HepG2 (cell line): ENCODE measurements at regions not wholly inside any gene's neighbourhood (a gene's known extent, or its start where the extent isn't known, plus 50 kb on each side); places are given as distances from the start of the nearest gene placed in this dataset.

Source experiments
- ATAC-seq: fragments of 200-7000 bp; cut with Tn5 transposase; 3 replicates; pipeline ENCODE4 v1.9.1; 2020; ENCODE audit warnings: mild to moderate bottlenecking, moderate library complexity
- BruUV-seq: library from RNA; stranded (reverse); fragments of 400-500 nt; replicated peaks from 2 replicates; lab custom pipeline; 2021; lab: Mats Ljungman, UMichigan
- CTCF ChIA-PET: fragments of 300-600 bp; formaldehyde crosslinking; extraction: SDS; loops from one replicate; lab custom pipeline; 2021; ENCODE audit warnings: low total read pairs, inconsistent platforms, low intra/inter-chr PET ratio; lab: Yijun Ruan, JAX
- POLR2A ChIA-PET: fragments of 350-600 bp; sonication (Branson Sonifier 250); formaldehyde crosslinking; loops from one replicate; lab custom pipeline; 2020; ENCODE audit warnings: antibody characterized with exemption, inconsistent platforms; lab: Yijun Ruan, JAX
- DNase-seq: peaks from one replicate; pipeline ENCODE4 v3.0.0-alpha.2; 2015; ENCODE audit warnings: low spot score
- FAIRE-seq: peaks from 3 replicates; lab custom pipeline; 2011; peaks lifted over from hg19 to GRCh38; lab: Jason Lieb, UNC
- H2AFZ ChIP-seq: one replicate; pipeline ENCODE4 v1.6.1; 2011; ENCODE audit warnings: low read length, inconsistent platforms
- H3K27ac ChIP-seq: fragments of 300-600 bp; 3 replicates; pipeline ENCODE4 v1.8.0; 2011; ENCODE audit warnings: mixed run types, mild to moderate bottlenecking, mixed read lengths, low read length, inconsistent platforms; ENCODE audit not compliant: insufficient read depth; ENCODE audit errors: extremely low read length
- H3K27me3 ChIP-seq, 2 experiments: fragments of 200-600 bp in 1 of 2; 2 replicates in 1 of 2; 3 replicates in 1 of 2; pipeline versions ENCODE4 v1.6.0 to v1.8.0; 2011; ENCODE audit warnings: low read length in 2 of 2, mild to moderate bottlenecking in 2 of 2, moderate library complexity in 2 of 2, inconsistent platforms in 1 of 2; ENCODE audit not compliant: insufficient read depth in 2 of 2, control insufficient read depth in 1 of 2
- H3K36me3 ChIP-seq, 2 experiments: fragments of 200-600 bp in 1 of 2; replicated peaks in 1 of 2; 2 replicates in 1 of 2; 3 replicates in 1 of 2; pipeline versions ENCODE4 v1.5.1 to v1.8.0; 2011; ENCODE audit warnings: low read length in 2 of 2, inconsistent platforms in 1 of 2; ENCODE audit not compliant: insufficient read depth in 2 of 2, control insufficient read depth in 1 of 2
- H3K4me1 ChIP-seq: 2 replicates; pipeline ENCODE4 v1.5.1; 2012; ENCODE audit warnings: low read length, inconsistent platforms; ENCODE audit not compliant: insufficient read depth
- H3K4me2 ChIP-seq: 2 replicates; pipeline ENCODE4 v1.6.0; 2011; ENCODE audit warnings: low read depth, low read length, inconsistent platforms
- H3K4me3 ChIP-seq, 3 experiments: fragments of 200-600 bp in 1 of 3; sonication (generic), shearing (Covaris generic) in 1 of 3; replicated peaks in 1 of 3; 2 replicates each; pipeline ENCODE4 v1.5.1; 2011 to 2016; ENCODE audit warnings: low read length in 3 of 3, inconsistent platforms in 2 of 3, low read depth in 2 of 3, mild to moderate bottlenecking in 2 of 3, control low read depth in 1 of 3, mixed read lengths in 1 of 3; ENCODE audit not compliant: insufficient read depth in 1 of 3
- H3K79me2 ChIP-seq: one replicate; pipeline ENCODE4 v1.6.1; 2011; ENCODE audit warnings: low read length, inconsistent platforms; ENCODE audit not compliant: insufficient read depth
- H3K9ac ChIP-seq: 2 replicates; pipeline ENCODE4 v1.6.0; 2011; ENCODE audit warnings: mild to moderate bottlenecking, low read depth, low read length, inconsistent platforms; ENCODE audit not compliant: insufficient read depth
- H3K9me3 ChIP-seq: 2 replicates; pipeline ENCODE4 v1.5.1; 2012; ENCODE audit warnings: mild to moderate bottlenecking, low read length
- H4K20me1 ChIP-seq: 2 replicates; pipeline ENCODE4 v1.6.0; 2011; ENCODE audit warnings: inconsistent platforms, mild to moderate bottlenecking, low read length, moderate library complexity; ENCODE audit not compliant: insufficient read depth
- AKNA ChIP-seq: sonication (generic); formaldehyde crosslinking; IDR thresholded peaks from 2 replicates; pipeline ENCODE4 v1.4.0; 2020; ENCODE audit warnings: missing genetic modification reagents, borderline replicate concordance
- CCDC6 ChIP-seq: sonication (generic); formaldehyde crosslinking; IDR thresholded peaks from 2 replicates; pipeline ENCODE4 v1.8.1; 2022; ENCODE audit warnings: mild to moderate bottlenecking, missing genetic modification reagents, moderate library complexity
- CHD4 ChIP-seq: fragments of 200-600 bp; sonication (generic); IDR thresholded peaks from 2 replicates; pipeline ENCODE4 v1.7.0; 2017; ENCODE audit warnings: mild to moderate bottlenecking, low read length, borderline replicate concordance
- DMTF1 ChIP-seq: sonication (generic); formaldehyde crosslinking; IDR thresholded peaks from 2 replicates; pipeline ENCODE4 v1.4.0; 2020; ENCODE audit warnings: mild to moderate bottlenecking, missing genetic modification reagents
- KLF11 ChIP-seq: IDR thresholded peaks from 2 replicates; pipeline ENCODE4 v1.6.1; 2016; ENCODE audit warnings: missing compliant biosample characterization
- NR0B2 ChIP-seq: sonication (generic); formaldehyde crosslinking; IDR thresholded peaks from 2 replicates; pipeline ENCODE4 v1.4.0; 2020; ENCODE audit warnings: mild to moderate bottlenecking, missing genetic modification reagents
- PATZ1 ChIP-seq: sonication (generic); formaldehyde crosslinking; IDR thresholded peaks from 2 replicates; pipeline ENCODE4 v1.4.0; 2020; ENCODE audit warnings: missing genetic modification reagents
- PHB2 ChIP-seq: fragments of 450-650 bp; IDR thresholded peaks from 2 replicates; pipeline ENCODE4 v1.6.1; 2018; ENCODE audit not compliant: partially characterized antibody
- SAP130 ChIP-seq: IDR thresholded peaks from 2 replicates; pipeline ENCODE4 v1.6.1; 2016; ENCODE audit warnings: low read depth
- THAP11 ChIP-seq: IDR thresholded peaks from 2 replicates; pipeline ENCODE4 v1.6.1; 2016; ENCODE audit warnings: missing biosample characterization, missing genetic modification reagents
- ZBTB7A ChIP-seq: sonication (generic); formaldehyde crosslinking; IDR thresholded peaks from 2 replicates; pipeline ENCODE4 v1.8.0; 2022; ENCODE audit warnings: mild to moderate bottlenecking, missing genetic modification reagents
- ZNF329 ChIP-seq: sonication (generic); formaldehyde crosslinking; IDR thresholded peaks from 2 replicates; pipeline ENCODE4 v1.9.0; 2021; ENCODE audit warnings: low read depth, mild to moderate bottlenecking, missing genetic modification reagents
- ZNF350 ChIP-seq: sonication (generic); formaldehyde crosslinking; IDR thresholded peaks from 2 replicates; pipeline ENCODE4 v1.4.0; 2020; ENCODE audit warnings: mild to moderate bottlenecking, low read depth, missing genetic modification reagents, borderline replicate concordance
- ZNF572 ChIP-seq: sonication (generic); formaldehyde crosslinking; IDR thresholded peaks from 2 replicates; pipeline ENCODE4 v1.5.1; 2020; ENCODE audit warnings: mild to moderate bottlenecking, missing genetic modification reagents
- ZNF672 ChIP-seq: sonication (generic); formaldehyde crosslinking; IDR thresholded peaks from 2 replicates; pipeline ENCODE4 v1.8.1; 2022; ENCODE audit warnings: missing genetic modification reagents
- ZNF7 ChIP-seq: IDR thresholded peaks from 2 replicates; pipeline ENCODE4 v1.6.1; 2016; ENCODE audit warnings: missing biosample characterization, missing genetic modification reagents
- WGBS: methylation state at CpG from one replicate; pipeline ENCODE4 v1.1.6; 2017; ENCODE audit warnings: low lambda C conversion rate; 5-methylcytosine and 5-hydroxymethylcytosine counted together
- in situ Hi-C: cut with HindIII; loops from 2 replicates; pipeline ENCODE4 v1.10.0; 2017; ENCODE audit warnings: low pct_unique_long_range_greater_than_20kb; ENCODE audit not compliant: extremely low pct_ligation_motif_present
- intact Hi-C: fragments of 100-400 bp; cut with micrococcal nuclease; formaldehyde crosslinking; loops from one replicate; pipeline ENCODE4 v1.10.0; 2022; ENCODE audit not compliant: unreplicated experiment

- Histone ChIP-seq H3K79me2 (no peaks in the 10 kb centered on the region), H3K36me3 (no peaks in the 10 kb centered on the region), H2AFZ (no peak overlapping the region), H3K27me3 (no peaks in the 10 kb centered on the region), H3K9ac (no peak overlapping the region), H3K4me3 (no peak overlapping the region), H4K20me1 (no peaks in the 10 kb centered on the region), H3K4me2 (no peak overlapping the region), H3K4me1 (no peaks in the 10 kb centered on the region), H3K9me3 (peaks cover 82% of the 10 kb centered on the region), H3K27ac (no peak overlapping the region)
- BruUV-seq, result no TSS peak
- in situ Hi-C loops (no loop called here), intact Hi-C loops (no loop called here)
- WGBS, result 46% methylated on average over 4 of the region's 4 CpGs
- POLR2A ChIA-PET, result no interaction called here
- no peak for DNase-seq
- CTCF ChIA-PET, result no interaction called here
- ATAC-seq, result no peak
- no peak for FAIRE-seq
- TF ChIP-seq ZNF329 (CRISPR knock-in tag), result no peak
- no peak for TF ChIP-seq ZNF572 (CRISPR knock-in tag)
- no peak for TF ChIP-seq DMTF1 (CRISPR knock-in tag)
- no peak for TF ChIP-seq AKNA
- no peak for TF ChIP-seq PHB2
- no peak for TF ChIP-seq SAP130 (CRISPR knock-in tag)
- no peak for TF ChIP-seq KLF11
- TF ChIP-seq ZNF7 (CRISPR knock-in tag), result no peak
- no peak for TF ChIP-seq CCDC6 (CRISPR knock-in tag)
- TF ChIP-seq ZNF350 (CRISPR knock-in tag), result no peak
- TF ChIP-seq ZNF672 (CRISPR knock-in tag), result no peak
- TF ChIP-seq NR0B2, result no peak
- no peak for TF ChIP-seq CHD4
- TF ChIP-seq THAP11 (CRISPR knock-in tag), result no peak
- no peak for TF ChIP-seq PATZ1 (CRISPR knock-in tag)
- no peak for TF ChIP-seq ZBTB7A (CRISPR knock-in tag)
These were observed 1103.0 kb upstream of the PHF14 start for GRCh38 chr7:9870674-9871073.
